Stomach (tissue), 4 donors: ENCODE measurements at regions not wholly inside any gene's neighbourhood (a gene's known extent, or its start where the extent isn't known, plus 50 kb on each side); places are given as distances from the start of the nearest gene placed in this dataset.

Source experiments
- CTCF ChIP-seq, 7 experiments: fragments of 450-650 bp in 4 of 7; fragments of 200-600 bp in 3 of 7; sonication (generic) in 3 of 7; IDR thresholded peaks; one replicate each; pipeline ENCODE4 v1.5.1; 2016 to 2019; ENCODE audit warnings: antibody characterized with exemption in 7 of 7, control low read depth in 2 of 7, mild to moderate bottlenecking in 1 of 7
- EP300 ChIP-seq: sonication (generic); formaldehyde crosslinking; IDR thresholded peaks from one replicate; pipeline ENCODE4 v1.6.1; 2017; ENCODE audit warnings: antibody characterized with exemption
- POLR2A ChIP-seq, 4 donors: fragments of 450-650 bp; IDR thresholded peaks; one replicate each; pipeline ENCODE4 v1.6.1; 2016; ENCODE audit warnings: antibody characterized with exemption in 4 of 4, control low read depth in 2 of 4, mild to moderate bottlenecking in 1 of 4, moderate library complexity in 1 of 4
- POLR2AphosphoS5 ChIP-seq, 3 donors: sonication (generic); formaldehyde crosslinking; IDR thresholded peaks; one replicate each; pipeline ENCODE4 v1.6.1; 2016; ENCODE audit warnings: antibody characterized with exemption in 3 of 3

- TF ChIP-seq POLR2AphosphoS5 (IDR thresholded peaks at IDR 0.05): no peak
- TF ChIP-seq CTCF (IDR thresholded peaks at IDR 0.05): no peak
- TF ChIP-seq EP300: no peak
- TF ChIP-seq POLR2A (IDR thresholded peaks at IDR 0.05): no peak
Measured at GRCh38 chr6:71512256-71512655, 223.6 kb downstream of the OGFRL1 start.
